ENCODE measurements at regions not wholly inside any gene's neighbourhood (a gene's known extent, or its start where the extent isn't known, plus 50 kb on each side); places are given as distances from the start of the nearest gene placed in this dataset.

GRCh38 chr7:31284106-31284505, 56.4 kb downstream of the NEUROD6 start:
- intact Hi-C loops (cut with DNase I): no loop called here
- ATAC-seq: no peak
- no peak for DNase-seq (ENCODE audit: low spot score)

DNA sequence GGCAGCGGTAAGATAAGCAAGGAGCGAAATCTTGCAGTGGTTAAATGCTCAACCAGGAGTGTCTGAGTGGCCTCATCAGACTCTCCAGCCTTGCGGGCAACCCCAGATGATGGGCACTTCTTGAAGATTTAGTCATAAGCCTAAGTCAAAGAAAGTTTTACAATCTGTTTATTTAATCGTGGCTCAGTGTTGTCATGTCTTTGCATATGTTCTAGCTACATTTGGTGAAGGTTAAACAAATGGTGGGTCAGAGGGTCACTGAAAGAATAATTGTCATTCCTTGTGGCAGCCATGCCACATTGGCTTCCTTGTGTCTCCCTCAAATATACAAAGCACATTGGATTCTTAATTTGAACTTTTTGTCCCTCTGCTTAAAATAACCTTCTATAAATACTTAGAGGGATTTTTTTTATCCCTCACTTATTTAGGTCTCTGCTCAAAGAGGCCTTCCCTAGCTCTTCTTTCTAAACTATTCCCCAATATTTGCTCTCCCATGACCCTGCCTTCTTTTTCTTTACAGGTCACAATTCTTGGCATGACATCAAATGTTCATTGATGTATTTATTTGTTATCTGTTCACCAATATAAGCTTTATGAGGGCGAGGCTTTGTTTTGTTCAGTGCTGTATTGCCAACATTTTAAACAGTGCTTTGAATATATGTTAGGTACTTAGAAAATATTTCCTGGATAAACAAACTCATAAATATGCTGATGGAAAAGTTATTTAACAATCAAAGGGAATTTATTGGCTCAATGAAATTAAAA, 68.7 kb downstream of the NEUROD6 start:
- ATAC-seq: no peak
- intact Hi-C loops (cut with DNase I): no loop called here

GRCh38 chr7:31267486-31267885, 73.0 kb downstream of the NEUROD6 start:
- no peak for DNase-seq (ENCODE audit: low spot score)
- intact Hi-C loops (cut with DNase I): no loop called here

More for the DNA sequence above, 68.7 kb downstream of the NEUROD6 start:
- DNase-seq (ENCODE audit: low spot score): no peak

DNA sequence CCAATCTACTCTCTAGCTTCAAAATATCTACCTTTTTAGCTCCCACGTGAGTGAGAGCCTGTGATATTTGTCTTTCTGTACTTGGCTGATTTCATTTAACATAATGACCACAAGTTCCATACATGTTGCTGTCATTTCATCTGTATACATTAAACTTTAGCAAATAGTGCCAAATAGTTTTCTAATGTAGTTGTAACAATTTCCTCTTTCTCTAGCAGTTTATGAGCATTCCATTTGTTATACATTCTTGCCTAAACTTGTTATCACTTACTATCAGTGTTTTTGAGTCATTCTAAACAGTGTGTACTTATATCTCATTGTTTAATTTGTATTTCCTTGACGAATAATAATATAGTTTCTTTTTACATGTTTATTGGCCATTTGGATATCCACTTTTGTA, 77.2 kb downstream of the NEUROD6 start:
- intact Hi-C loops (cut with DNase I): no loop called here
- no peak for ATAC-seq
- DNase-seq (ENCODE audit: low spot score): no peak

More at GRCh38 chr7:31267486-31267885, 73.0 kb downstream of the NEUROD6 start:
- ATAC-seq: no peak

DNA sequence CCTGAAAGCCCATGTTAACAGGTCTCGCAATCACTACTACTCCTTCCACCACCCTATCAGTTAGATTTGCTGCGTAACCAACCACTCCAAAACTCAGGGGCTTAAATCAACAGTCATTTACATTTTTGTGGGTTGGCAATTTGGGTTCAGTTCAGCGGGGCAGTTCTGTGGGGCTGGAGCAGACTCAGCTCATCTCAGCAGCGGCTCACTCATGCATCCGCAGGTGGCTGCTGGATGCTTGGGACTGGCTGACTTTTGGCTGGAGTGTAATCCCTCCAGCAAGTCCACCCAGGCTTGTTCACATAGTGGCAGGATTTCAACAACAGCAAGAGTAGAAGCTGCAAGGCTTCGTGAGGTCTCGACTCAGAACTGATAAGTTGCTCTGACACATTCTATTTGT, 79.2 kb downstream of the NEUROD6 start:
- intact Hi-C loops (cut with DNase I): no loop called here
- ATAC-seq (no peak), DNase-seq (ENCODE audit: low spot score) (no peak)

- intact Hi-C loops (cut with DNase I): no loop called here
- no peak for DNase-seq (ENCODE audit: low spot score)
- ATAC-seq: no peak
These were observed 79.7 kb downstream of the NEUROD6 start for GRCh38 chr7:31260851-31261250.

GRCh38 chr7:31258391-31258790, 82.1 kb downstream of the NEUROD6 start:
- intact Hi-C loops (cut with DNase I): no loop called here
- ATAC-seq: no peak
- no peak for DNase-seq (ENCODE audit: low spot score)

- DNase-seq (ENCODE audit: low spot score): no peak
- intact Hi-C loops (cut with DNase I): no loop called here
These were observed 84.0 kb downstream of the NEUROD6 start for GRCh38 chr7:31256506-31256905.

DNA sequence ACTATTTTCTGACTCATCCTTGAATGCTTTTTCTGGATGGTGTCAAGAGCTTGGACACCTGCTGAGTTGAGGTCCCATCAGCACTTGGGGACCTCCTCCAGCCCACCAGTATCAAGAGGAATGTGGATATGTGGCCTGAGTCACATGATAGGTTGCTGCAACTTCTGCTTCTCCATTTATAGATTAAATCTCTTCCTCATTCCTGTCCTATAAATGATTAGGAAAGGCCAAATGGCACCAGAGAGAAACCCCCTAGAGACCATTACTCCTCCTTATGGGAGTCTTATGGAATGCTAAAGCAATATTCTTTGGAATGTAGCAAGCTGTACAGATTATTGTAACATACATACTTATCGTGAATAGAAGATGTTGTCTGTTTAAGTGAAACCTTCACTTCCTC, 85.6 kb downstream of the NEUROD6 start:
- intact Hi-C loops (cut with DNase I): no loop called here
- no peak for ATAC-seq

More at GRCh38 chr7:31256506-31256905, 84.0 kb downstream of the NEUROD6 start:
- no peak for ATAC-seq

DNA sequence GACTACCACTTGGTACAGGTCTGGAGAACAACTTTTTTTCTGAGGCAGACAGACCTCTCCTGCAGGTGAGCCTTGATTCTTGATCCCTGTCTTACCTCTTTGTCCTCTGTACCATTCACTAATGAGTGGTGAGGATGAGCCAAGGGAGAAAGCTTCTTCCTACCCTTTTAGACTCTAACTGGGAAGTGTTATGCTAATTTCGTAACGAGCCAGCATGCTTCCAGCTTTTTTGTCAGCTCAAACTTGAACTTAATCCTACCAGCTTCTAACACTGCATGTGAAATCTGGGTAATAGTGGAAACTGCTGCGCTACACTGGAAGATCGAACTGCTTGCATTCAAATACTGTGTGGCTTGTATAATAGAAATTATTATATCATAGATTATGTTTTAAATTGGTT, 87.0 kb downstream of the NEUROD6 start:
- DNase-seq (ENCODE audit: low spot score) (no peak), ATAC-seq (no peak)
- intact Hi-C loops (cut with DNase I): no loop called here

More for the DNA sequence above, 85.6 kb downstream of the NEUROD6 start:
- no peak for DNase-seq (ENCODE audit: low spot score)

- intact Hi-C loops (cut with DNase I): no loop called here
- ATAC-seq (no peak), DNase-seq (ENCODE audit: low spot score) (no peak)
These were observed 89.1 kb downstream of the NEUROD6 start for GRCh38 chr7:31251441-31251840.

GRCh38 chr7:31249671-31250070, 90.9 kb downstream of the NEUROD6 start:
- DNase-seq (ENCODE audit: low spot score) (no peak), ATAC-seq (no peak)
- intact Hi-C loops (cut with DNase I): no loop called here

DNA sequence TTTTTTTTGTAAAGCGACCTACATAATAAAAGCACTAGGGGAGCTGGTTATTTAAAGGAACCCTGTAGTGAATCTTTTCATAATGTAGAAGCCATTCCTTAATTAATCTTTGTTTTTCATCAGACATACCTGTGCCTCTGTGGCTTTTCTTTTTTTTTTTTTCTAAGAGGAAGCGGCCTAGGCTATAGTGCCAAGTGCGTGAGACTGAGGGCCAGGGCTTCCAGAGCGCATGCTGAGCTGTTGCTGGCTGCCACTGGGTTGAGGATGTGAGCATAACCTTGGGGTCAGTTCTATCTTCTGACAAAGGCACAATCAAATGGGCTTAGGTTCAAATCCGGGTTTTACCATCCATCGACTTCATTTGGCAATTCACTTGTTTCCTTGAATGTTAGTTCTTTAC, 103.7 kb downstream of the NEUROD6 start:
- no peak for ATAC-seq
- DNase-seq (ENCODE audit: low spot score): no peak
- intact Hi-C loops (cut with DNase I): no loop called here

DNA sequence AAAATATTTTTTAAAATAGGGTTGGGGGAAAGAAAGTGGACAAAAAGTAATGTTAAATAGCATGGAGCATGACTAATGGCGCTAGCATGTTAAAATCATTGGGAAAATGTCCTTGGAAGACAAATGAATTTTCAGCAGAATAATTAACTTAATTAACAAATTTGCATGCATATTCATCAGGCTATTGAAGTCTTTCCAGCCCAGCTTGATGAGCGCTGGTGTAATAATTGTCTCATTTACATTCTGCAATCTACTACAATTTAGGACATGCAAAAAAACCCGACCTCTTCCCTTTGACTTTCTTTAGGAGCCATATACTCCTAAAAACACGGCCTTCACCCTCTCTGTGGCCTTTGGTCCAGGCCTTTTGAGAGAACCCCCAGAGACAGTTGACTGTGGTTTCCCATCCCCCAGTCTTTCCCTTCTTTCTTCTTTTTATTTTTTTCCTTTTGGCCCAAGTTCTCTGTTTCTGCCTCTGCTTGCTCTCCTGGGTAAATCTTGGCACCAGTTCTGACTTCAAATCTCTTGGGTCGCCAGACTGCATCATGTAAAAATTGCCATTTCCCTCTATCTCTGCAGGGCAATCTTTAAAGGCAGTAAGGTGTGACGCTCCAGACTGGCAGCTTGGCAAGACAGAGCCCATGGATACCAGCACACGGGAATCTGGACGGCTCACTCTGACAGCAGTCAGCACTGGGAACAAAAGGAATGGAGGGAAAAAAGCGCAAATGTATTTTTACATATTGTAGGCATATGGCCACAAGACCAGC, 105.5 kb downstream of the NEUROD6 start:
- ATAC-seq (no peak), DNase-seq (ENCODE audit: low spot score) (no peak)
- intact Hi-C loops (cut with DNase I): no loop called here

GRCh38 chr7:31228957-31229356, 111.6 kb downstream of the NEUROD6 start:
- DNase-seq (ENCODE audit: low spot score) (no peak), ATAC-seq (no peak)
- intact Hi-C loops (cut with DNase I): no loop called here

DNA sequence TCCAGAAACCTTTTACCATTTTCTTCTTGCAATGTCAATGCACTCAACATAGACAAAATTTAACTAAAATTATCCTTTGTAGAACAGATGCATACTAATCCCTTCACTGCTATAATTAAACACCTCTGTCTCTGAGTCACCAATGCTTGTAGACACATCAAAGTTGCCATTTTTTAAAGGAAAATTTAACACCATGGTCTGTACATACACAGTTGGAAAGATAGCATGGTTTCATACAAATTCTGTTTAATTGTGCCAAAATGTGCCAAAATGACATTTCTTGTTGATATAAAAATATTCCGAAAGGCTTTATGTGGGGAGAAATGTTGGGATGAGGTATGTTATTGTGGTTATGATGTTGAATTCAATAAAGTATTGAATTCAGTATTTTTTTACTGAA, 125.8 kb downstream of the NEUROD6 start:
- ATAC-seq: no peak
- intact Hi-C loops (cut with DNase I): no loop called here
- DNase-seq (ENCODE audit: low spot score): no peak

GRCh38 chr7:31211281-31211680, 129.2 kb downstream of the NEUROD6 start:
- DNase-seq (ENCODE audit: low spot score) (no peak), ATAC-seq (no peak)
- intact Hi-C loops (cut with DNase I): no loop called here

DNA sequence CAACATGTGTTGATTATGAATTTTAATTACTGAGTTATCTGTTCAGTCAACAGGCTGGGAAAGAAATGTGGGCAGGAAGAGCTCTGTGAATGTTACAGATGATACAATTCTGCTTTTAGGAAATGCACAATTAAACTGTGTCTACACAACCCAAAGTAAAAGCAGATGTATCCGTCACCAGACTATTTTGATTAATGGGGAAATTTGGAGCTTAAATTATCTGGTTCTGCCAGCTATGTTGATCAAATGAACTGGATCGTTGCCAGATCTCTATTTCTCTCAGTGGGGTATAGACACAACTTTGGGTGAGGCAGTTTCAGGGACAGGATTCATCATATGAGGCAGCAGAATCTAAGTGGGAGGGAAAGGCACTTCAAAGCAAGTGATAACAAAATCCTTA, 136.5 kb downstream of the NEUROD6 start:
- ATAC-seq (no peak), DNase-seq (ENCODE audit: low spot score) (no peak)
- intact Hi-C loops (cut with DNase I): no loop called here

DNA sequence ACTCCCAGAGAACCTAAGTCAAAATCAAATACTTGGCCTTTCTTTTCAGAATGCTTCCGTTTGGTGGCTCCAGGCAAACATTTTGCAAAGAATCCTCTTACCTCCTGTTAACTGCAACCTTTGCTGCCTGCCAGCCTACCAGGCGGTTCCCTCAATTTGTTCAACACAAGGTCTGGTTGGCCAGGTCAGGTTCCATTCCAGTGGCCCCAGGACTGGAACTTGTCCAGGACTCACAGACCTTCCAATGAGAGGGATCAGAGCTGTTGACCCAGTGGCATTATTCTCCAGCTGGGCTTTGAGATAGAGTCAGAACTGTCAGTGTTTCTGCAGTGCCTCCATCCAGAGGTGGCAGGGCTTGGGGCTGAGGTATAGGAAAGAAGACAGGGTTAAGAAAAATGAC, 137.0 kb downstream of the NEUROD6 start:
- DNase-seq (ENCODE audit: low spot score): no peak

GRCh38 chr7:31202801-31203200, 137.7 kb downstream of the NEUROD6 start:
- no peak for ATAC-seq
- intact Hi-C loops (cut with DNase I): no loop called here
- no peak for DNase-seq (ENCODE audit: low spot score)

More for the DNA sequence above, 137.0 kb downstream of the NEUROD6 start:
- intact Hi-C loops (cut with DNase I): no loop called here
- no peak for ATAC-seq
